Progenitor cell of endocrine pancreas (in vitro differentiated cells): ENCODE measurements at regions not wholly inside any gene's neighbourhood (a gene's known extent, or its start where the extent isn't known, plus 50 kb on each side); places are given as distances from the start of the nearest gene placed in this dataset.

Experiments used
- DNase-seq: peaks from one replicate; pipeline ENCODE4 v3.0.0; 2021; ENCODE audit warnings: low spot score; ENCODE audit not compliant: unreplicated experiment
- H3K27ac Mint-ChIP-seq: 2 replicates; pipeline ENCODE4 v1.8.0; 2021; ENCODE audit warnings: mild to moderate bottlenecking, moderate library complexity, mixed read lengths
- H3K27me3 Mint-ChIP-seq: 2 replicates; pipeline ENCODE4 v1.8.0; 2021; ENCODE audit warnings: mixed read lengths
- H3K36me3 Mint-ChIP-seq: 2 replicates; pipeline ENCODE4 v1.8.0; 2022; ENCODE audit warnings: mixed read lengths; ENCODE audit not compliant: insufficient read depth
- H3K4me1 Mint-ChIP-seq: 2 replicates; pipeline ENCODE4 v1.8.0; 2021; ENCODE audit warnings: low read depth, mixed read lengths
- H3K4me3 Mint-ChIP-seq: 2 replicates; pipeline ENCODE4 v1.8.0; 2021; ENCODE audit warnings: low read depth, mild to moderate bottlenecking, moderate library complexity, mixed read lengths
- H3K9me3 Mint-ChIP-seq: 2 replicates; pipeline ENCODE4 v1.8.0; 2021; ENCODE audit warnings: low read depth, mixed read lengths
- TF ChIP-seq, protein P1 (sequence below): fragments of 200-600 bp; sonication (generic); IDR thresholded peaks from one replicate; pipeline ENCODE4 v1.5.0; 2021; ENCODE audit warnings: antibody characterized with exemption, mild to moderate bottlenecking; ENCODE audit not compliant: unreplicated experiment

- no peak overlapping the region for H3K4me3 Mint-ChIP-seq
- no peaks in the 10 kb centered on the region for H3K27me3 Mint-ChIP-seq
- H3K9me3 Mint-ChIP-seq = peaks cover 8% of the 10 kb centered on the region
- no peak for DNase-seq
- TF ChIP-seq, protein P1, sequence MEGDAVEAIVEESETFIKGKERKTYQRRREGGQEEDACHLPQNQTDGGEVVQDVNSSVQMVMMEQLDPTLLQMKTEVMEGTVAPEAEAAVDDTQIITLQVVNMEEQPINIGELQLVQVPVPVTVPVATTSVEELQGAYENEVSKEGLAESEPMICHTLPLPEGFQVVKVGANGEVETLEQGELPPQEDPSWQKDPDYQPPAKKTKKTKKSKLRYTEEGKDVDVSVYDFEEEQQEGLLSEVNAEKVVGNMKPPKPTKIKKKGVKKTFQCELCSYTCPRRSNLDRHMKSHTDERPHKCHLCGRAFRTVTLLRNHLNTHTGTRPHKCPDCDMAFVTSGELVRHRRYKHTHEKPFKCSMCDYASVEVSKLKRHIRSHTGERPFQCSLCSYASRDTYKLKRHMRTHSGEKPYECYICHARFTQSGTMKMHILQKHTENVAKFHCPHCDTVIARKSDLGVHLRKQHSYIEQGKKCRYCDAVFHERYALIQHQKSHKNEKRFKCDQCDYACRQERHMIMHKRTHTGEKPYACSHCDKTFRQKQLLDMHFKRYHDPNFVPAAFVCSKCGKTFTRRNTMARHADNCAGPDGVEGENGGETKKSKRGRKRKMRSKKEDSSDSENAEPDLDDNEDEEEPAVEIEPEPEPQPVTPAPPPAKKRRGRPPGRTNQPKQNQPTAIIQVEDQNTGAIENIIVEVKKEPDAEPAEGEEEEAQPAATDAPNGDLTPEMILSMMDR = no peak
- H3K27ac Mint-ChIP-seq = no peak overlapping the region
- H3K4me1 Mint-ChIP-seq = peaks cover 5% of the 10 kb centered on the region
- H3K36me3 Mint-ChIP-seq = no peaks in the 10 kb centered on the region
Observed at GRCh38 chr6:139904568-139904967, 530.1 kb upstream of the CITED2 start.

GRCh38 chr6:139904158-139904533 lies 529.7 kb upstream of the CITED2 start:
- H3K27ac Mint-ChIP-seq = no peak overlapping the region
- peaks cover 8% of the 10 kb centered on the region for H3K9me3 Mint-ChIP-seq
- no peak overlapping the region for H3K4me3 Mint-ChIP-seq
- TF ChIP-seq, protein P1 = no peak
- peaks cover 5% of the 10 kb centered on the region for H3K4me1 Mint-ChIP-seq
- H3K27me3 Mint-ChIP-seq = no peaks in the 10 kb centered on the region
- no peak for DNase-seq
- no peaks in the 10 kb centered on the region for H3K36me3 Mint-ChIP-seq

GRCh38 chr6:139903411-139904157 lies 529.1 kb upstream of the CITED2 start:
- Mint-ChIP-seq H3K27ac (peak overlapping the region; percentile 24), H3K4me1 (peaks cover 5% of the 10 kb centered on the region), H3K4me3 (no peak overlapping the region), H3K27me3 (no peaks in the 10 kb centered on the region), H3K9me3 (peaks cover 8% of the 10 kb centered on the region), H3K36me3 (no peaks in the 10 kb centered on the region)
- no peak for DNase-seq
- TF ChIP-seq, protein P1 = no peak

GRCh38 chr6:139895205-139895793 lies 520.9 kb upstream of the CITED2 start:
- Mint-ChIP-seq H3K4me3 (no peak overlapping the region), H3K27ac (no peak overlapping the region), H3K4me1 (no peaks in the 10 kb centered on the region), H3K9me3 (peaks cover 3% of the 10 kb centered on the region), H3K27me3 (no peaks in the 10 kb centered on the region), H3K36me3 (no peaks in the 10 kb centered on the region)
- TF ChIP-seq, protein P1 = no peak
- no peak for DNase-seq

- H3K9me3 Mint-ChIP-seq = peaks cover 3% of the 10 kb centered on the region
- peaks cover 3% of the 10 kb centered on the region for H3K4me1 Mint-ChIP-seq
- no peak overlapping the region for H3K4me3 Mint-ChIP-seq
- no peaks in the 10 kb centered on the region for H3K36me3 Mint-ChIP-seq
- H3K27ac Mint-ChIP-seq = no peak overlapping the region
- no peaks in the 10 kb centered on the region for H3K27me3 Mint-ChIP-seq
- DNase-seq = no peak
- TF ChIP-seq, protein P1 = no peak
Observed at GRCh38 chr6:139894271-139894670, 519.8 kb upstream of the CITED2 start.
